GM21447 (cell line): ENCODE measurements at regions not wholly inside any gene's neighbourhood (a gene's known extent, or its start where the extent isn't known, plus 50 kb on each side); places are given as distances from the start of the nearest gene placed in this dataset.

Source experiments
- ATAC-seq: cut with Tn5 transposase; IDR thresholded peaks from one replicate; pipeline ENCODE4 v1.9.1; 2021; ENCODE audit not compliant: unreplicated experiment

DNA sequence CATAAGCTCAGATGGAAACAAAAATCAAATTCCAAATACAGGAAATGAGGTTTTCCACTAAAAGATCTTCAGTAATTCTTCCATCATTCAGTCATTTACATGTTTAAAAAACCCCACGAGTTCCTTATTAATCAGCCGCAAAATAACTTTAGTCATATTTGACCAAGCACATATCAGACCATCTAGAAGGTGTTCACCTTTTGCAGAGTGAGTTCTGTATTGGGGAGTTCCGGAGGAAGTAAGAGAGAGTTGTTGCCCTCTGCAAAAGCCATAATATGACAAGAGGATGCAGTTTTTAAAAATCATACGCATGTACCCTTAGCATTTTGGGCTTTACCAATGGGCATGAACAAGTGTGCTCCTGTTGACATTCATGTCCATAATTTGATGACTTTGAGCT, 61.6 kb downstream of the CCR1 start:
- ATAC-seq: no peak

DNA sequence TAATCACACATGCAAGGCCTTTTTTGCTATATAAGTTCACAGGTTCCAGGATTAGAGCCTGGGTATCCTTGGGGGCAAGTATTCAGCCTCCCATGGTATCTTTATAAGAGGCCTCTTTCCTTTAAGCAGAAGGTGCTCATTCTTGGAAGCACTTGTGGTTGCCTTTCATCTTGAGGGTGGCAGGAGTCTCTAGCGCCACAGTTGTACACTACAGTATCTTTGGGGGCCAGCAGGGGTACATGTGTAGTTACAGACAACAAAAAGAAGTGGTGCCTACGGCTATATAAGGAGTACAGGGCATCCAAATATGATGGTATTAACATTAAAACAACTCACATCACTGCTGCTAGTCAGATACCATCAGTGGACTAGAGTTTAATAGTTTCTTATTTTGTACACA, 62.1 kb downstream of the CCR1 start:
- no peak for ATAC-seq

DNA sequence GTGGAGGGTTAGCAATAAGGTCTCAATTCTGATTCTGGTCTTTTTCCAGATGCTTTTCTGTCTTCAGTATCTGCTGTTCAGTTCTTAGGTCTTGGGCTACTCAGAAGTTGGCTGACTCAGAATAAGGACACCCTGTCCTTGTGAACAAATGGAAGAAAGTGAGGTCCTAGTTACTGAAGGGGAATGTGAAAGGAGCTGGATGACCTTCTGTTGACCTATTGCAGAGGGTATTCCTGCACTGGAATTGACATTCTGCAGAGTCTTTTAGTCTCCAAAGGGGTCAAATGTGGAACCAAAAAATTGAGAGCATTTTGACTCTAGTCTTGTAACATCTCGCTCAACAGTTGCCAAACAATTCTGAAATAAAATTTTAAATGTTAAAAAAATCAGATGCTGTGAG, 63.0 kb downstream of the CCR1 start:
- no peak for ATAC-seq

DNA sequence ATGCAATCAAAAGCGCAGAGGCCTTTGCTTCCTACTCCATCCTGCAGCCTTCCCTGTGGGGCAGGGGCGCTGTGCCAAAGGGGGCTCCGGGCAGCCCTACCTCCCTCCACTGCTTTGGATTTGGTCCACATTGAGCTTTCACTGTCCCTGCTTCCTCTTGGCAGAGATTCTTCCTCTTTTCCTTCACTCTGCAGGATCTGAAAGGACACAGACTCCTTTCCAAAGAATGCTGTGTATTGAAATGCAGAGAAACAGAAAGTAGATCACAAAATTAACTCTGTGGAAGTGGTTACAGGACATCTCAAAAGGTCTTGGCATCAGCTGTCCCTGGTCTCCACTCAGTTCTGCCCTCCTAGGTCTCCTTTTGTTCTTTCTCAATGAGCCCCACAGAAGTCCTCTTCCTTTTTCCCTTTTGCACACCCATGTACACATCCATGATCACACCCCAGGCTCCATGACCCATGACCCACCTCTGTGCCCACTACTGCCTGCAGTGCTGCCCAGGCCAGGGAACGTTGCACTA, 64.1 kb downstream of the CCR1 start:
- no peak for ATAC-seq

DNA sequence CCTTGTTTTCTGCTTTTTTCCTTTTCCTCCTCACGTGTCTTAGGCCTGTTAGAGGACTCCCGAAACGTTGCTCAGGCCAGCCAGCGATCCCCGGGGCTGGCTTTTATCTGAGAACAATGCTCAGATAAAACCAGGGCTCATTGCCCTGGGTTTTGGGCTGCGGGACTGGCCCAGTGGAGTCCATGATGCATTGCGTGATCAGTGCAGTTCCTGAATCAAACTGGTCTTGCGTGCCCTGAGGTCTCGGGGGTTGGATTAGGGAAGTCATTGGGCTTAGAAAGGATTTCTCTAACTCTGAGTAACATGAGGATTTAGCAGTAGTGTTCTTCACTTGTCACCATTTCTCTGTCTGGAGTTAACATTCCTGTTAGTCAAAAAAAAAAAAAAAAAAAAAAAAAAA, 66.3 kb downstream of the CCR1 start:
- no peak for ATAC-seq

DNA sequence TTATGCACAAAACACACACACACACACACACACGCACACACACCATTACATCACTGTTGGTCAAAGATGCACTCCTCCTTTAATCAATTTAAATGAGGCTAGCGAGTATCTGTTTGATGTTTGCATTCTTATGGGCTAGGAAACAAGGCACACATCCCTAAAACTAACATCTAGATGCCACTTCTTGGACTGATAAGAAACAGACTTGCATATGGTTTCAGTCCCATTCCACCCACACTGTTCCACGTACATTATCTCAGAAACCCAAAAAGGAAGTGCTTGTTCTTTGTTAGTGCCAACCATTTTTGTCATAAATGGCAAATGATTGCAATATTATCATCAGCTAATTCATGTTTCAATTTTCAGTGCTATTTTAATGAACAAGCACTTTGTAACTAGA, 69.5 kb downstream of the CCR1 start:
- no peak for ATAC-seq

DNA sequence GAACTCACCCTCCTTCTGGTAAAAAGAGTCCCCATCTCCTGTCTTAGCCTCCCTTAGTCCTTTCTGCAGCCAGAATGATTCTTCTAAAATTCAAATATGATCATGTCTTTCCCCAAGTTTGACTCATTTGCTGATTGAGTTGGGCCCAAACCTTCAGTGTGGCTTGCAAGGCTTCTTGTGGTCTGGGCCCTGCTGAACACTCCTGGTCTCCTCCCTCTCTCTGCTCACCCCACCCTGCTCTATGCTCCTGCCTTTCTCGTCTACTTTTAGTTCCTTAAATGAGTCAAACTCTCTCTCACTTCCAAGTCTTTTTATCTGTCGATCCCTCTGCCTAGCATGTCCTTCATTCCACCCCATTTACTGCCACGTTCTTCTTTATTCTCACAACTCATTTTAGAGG, 72.6 kb downstream of the CCR1 start:
- ATAC-seq: no peak

DNA sequence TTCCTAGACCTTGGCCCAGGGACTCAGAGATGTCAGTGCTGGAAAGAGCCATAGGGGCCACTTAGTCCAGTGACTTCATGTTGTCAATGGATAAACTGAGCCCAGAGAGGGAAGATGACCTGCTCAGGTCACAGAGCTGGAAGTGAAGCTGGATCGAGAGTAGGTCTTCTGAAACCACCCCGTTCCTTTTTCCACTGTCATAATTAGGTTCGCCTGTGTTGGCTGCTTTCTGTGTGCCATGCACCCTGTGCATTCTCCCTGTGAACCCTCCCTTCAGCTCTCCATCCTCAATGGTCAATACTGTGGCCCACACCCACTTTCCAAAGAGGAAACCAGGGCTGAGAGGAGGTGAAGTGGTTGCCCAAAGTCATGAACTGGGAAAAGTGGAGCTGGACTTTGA, 74.8 kb downstream of the CCR1 start:
- ATAC-seq: no peak

DNA sequence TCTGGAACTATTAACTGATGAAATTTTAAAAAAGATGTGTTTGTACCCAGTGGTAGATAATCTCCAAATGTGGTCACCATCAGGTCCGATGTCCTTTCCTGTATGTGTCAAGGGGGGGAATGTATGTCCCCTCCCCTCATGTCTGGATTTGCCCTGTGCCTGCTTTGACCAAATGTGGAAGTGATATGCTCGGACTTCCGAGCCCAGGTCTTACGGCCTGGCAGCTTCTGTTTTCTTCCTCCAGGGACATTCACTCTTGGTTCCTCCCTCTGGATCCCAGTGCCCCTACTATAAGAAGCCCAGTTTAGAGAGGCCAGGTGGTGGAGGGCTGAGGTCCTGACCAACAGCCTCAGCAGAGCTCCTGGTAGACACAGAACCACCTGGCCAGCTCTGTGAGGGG, 75.5 kb downstream of the CCR1 start:
- no peak for ATAC-seq

DNA sequence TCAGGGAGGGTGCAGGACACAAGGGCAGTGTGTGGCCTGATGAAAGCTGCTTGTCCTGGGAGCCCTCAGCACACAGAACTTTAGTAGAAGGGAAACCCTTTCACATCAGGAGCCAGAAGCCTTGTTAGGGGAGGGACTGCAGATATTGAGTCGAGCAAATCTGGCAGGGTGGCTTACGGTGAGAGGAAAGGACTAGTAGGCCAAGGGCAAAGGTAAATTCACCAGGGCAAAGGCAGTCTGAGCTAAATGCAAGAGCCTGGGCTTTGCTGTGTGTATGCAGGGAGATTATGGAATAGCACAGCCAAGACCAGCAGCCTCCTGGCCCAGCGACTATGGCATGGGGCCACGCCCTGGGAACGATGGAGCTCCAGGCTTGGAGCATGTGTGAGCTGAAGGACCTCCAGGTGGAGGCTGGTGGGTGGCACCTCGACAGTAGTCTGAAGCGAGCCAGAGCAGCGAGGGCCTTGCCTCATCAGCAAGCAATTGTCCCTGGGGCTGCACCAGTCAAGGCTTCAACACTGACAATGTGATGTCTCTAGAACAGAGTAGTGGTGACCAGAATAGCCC, 76.1 kb downstream of the CCR1 start:
- ATAC-seq: no peak

DNA sequence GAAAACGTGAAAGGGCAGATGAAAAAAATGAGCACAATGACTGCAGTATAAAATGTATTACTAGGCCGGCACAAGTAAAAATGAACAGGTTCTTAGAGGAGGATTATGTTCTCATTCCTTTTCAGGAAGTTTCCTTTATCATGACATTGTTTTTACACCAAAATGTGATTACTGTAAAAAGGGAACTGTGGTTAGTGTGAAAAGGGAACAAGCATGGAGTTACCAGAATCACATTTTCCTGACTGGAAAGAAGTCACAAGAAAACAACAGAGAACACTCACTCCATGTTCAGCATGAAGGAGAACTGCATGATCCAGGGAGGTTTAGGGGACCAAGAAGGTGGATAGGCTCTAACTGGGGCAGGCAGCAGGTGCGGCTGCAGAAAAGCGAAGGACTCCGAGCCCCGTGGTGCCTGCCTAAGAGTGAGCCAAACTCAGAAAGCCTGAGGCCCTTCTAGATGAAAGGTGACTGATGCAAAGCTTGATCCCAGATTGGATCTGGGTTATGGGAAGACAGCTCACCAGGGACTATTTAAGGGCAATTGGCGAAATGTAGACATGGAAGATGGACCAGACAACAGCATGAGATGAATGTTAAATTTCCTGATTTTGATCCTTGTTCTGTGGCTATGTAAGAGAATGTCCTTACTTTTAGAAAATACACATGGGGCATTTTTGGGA, 77.3 kb downstream of the CCR1 start:
- ATAC-seq: no peak

DNA sequence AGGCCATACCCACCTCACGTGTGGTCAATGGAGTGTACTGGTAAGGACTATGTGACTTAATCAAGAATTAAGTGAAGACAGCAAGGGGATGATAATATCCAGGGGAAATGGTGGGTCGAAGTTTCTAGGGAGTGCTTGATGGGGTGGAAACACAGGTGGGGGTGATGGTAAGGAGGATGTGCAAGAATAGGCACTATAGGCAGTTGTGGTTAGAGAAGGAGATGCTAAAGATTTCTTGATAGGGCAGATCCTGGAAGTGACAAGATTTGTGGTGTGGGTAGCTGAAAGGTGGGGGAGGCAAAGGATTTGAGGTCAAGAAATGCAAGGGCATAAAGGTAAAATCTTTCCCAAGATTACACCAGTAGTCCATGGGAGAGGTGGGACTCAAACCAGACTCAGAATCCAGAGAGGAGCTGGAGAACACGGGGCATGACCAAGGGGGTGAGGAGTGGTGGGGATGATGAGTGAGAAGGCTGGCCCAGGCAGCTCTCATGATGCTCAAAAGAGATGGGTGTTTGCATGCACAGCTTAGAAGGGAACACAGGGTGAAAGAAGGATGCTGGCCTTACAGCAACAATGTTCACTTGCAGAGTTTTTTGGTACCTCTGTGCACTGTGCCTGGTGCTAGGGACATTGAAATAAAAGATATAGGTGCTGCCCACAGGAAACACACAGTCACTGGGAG, 78.4 kb downstream of the CCR1 start:
- ATAC-seq: no peak

DNA sequence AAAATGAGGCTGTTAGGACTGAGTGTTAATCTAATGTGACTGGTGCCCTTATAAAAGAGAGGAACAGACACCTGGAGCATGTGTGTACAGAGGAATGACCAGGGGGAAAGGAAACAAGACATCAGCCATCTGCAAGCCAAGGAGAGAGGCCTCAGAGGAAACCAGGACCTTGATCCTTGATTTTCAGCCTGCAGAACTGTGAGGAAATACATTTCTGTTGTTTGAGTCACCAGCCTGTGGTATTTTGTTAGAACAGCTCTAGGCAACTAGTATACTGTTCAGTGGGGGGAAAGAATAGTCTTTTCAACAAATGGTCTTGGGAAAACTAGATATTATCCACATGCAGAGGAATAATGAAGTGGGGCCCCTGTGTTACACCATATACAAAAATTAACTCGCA, 80.6 kb downstream of the CCR1 start:
- no peak for ATAC-seq

DNA sequence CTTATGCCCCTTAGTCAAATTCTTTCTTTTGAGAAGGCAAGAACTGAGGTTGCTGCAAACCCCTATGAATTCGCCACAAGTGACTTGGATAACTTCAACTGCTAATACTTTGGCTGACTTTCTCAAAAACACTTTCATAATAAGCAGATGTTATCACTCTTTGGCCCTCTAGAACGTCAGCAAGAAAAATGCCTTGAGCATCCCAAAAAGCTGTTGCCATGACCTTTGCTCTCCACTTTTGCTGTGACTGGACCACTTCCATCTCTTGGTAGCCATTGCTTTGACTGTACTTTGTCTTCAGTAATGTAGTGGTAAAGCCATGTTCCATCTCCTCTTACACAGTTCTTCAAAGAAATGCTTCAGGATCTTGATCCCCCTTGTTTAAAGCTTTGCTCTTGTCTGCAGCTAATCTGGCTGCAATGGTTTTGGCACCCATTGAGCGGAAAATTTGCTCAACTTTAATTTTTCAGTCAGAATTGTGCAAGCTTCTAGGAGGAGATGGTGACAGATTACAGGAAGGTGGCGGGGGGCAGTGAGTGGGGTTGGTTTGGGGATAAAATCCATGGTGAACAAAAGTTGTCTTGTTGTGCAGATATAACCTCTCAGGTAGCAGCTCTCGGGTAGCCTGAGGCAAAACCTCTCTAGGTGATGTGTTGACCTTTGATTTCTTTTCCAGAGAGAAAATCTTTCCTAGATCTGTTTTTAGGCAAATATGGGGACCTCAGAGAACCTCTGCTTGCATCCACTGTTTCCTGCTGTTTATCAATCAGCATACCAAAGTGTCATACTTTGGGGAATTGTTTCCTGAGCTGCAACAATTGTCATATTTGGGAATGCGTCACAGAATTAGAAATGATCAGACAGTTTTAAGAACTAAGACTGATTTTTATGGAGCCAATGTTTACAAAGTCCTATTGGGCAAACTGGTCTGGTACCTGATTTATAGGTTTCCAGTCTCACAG, 83.6 kb downstream of the CCR1 start:
- no peak for ATAC-seq

DNA sequence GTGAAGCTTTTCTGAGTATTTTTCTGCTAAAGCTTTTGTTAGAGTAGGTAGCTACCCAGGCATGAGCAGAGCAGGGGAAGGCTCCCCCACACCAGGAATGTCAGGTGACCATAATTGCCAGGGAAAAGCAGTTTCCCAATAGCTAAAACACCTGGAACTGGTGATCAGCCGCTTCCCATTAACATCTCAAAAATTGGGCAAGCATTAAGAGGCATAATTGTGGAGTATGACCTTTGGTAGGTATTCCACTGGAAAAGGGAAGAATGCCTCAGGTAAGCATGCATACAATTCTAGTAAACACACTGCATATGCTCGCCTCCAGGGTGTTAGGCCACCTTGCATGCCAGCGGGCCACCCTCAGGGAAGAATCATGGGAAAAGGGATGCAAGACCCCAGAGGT, 84.5 kb downstream of the CCR1 start:
- ATAC-seq: no peak

DNA sequence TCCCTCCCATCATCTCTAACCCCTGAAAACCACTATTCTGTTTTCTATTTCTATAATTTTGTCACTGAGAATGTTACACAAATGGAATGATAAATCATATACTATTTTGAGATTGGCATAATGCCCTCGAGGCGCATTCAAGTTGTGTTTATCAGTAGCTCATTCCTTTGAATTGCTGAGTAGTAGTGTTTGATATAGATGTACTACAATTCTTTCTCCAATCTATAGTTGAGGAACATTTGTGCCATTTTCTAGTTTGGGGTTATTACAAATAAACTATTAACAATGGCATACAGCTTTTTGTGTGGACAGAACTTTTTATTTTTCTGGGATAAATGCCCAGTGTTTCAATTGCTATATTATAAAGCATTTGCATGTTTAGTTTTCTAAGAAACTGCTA, 86.0 kb downstream of the CCR1 start:
- ATAC-seq: no peak

DNA sequence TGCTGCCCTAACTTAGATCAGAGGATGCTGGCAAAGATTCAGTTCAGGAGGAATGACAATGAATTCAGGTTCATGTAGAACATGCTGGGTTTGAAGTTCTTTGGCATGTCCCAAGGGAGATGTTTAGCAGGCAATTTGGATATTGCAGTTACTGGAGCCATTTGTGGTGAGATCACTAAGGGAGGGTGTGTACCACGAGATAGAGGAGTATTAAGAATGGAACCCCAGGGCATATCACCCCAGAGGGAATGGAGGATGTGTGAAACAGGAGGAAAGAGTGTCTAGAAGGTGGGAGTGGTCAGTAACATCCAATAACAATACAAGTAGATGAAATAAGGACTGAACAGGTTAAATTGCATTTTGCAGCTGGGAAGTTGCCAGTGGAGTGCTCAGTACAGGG, 87.1 kb downstream of the CCR1 start:
- ATAC-seq: no peak

DNA sequence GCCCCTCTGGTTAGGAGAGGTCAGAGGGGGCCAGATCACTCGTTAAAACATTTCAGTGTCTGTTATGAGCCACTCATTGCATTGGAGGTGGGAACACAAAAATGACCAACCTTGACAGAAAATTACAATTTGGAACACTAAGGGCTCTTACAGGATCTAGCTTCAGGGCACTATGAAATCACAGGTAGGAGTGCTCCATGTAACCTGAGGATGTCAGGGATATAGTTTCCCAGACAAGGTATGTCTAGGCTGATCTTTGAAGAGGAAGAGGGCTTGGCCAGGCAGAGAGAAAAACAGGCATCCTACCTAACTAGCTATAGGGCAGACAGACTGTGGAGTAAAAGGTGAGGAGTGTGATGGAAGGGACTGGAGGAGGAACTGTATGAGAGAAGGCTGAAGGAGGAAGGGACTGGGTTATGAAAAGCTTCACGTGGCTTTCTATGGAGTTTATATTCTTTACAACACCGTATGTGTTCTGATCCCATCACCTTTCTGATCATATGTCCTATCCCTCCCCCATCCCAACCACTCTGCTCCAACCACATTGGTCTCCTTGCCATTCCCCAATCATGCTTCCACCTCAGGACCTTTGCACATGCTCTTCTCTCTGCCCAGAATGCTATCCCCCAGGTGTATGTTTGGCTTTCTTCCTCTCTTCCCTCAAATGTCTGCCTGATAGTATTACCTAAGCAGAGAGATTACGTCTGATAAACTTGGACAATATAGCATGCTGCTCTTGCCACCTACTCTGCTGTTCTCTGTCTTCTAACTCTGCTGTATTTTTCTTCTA, 88.2 kb downstream of the CCR1 start:
- ATAC-seq: no peak

DNA sequence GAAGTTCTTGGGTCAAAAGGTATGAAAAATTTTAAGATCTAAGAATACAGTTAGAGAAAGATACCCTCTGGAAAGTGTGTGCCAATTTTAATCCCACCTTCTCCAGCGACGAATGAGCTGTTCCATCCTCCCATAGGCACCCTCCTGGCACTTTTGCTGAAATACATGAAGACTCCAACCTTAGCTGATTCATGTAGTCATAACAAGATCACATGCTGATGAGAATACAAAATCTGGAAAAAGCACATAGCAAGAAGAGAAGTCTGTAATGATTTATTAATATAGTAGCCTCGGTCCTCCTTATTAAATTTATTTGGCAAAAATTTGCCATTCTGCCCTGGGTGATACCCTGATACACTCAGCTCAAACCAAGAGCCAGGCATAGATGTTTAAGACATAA, 88.9 kb downstream of the CCR1 start:
- no peak for ATAC-seq

DNA sequence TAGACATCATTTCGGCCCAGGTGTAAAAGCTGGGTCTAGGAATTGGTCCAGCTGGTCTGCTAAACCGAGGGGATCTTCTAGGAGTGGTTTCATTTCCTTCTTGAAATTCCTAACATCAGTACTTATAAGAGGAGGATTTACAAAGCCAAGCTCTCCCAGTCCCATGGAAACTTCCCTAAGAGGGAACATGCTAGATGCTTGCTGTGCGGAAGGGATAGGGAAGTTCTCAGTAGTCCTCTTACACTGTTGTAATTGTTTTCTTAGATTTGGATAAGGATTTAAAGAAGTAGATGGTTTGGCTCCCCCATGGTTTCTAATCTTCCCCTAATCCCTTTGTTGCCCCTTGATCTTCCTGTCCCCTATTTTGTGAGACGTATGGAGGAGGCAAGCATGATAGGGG, 89.7 kb upstream of the XCR1 start:
- no peak for ATAC-seq
